ENCODE measurements at regions not wholly inside any gene's neighbourhood (a gene's known extent, or its start where the extent isn't known, plus 50 kb on each side); places are given as distances from the start of the nearest gene placed in this dataset.

DNA sequence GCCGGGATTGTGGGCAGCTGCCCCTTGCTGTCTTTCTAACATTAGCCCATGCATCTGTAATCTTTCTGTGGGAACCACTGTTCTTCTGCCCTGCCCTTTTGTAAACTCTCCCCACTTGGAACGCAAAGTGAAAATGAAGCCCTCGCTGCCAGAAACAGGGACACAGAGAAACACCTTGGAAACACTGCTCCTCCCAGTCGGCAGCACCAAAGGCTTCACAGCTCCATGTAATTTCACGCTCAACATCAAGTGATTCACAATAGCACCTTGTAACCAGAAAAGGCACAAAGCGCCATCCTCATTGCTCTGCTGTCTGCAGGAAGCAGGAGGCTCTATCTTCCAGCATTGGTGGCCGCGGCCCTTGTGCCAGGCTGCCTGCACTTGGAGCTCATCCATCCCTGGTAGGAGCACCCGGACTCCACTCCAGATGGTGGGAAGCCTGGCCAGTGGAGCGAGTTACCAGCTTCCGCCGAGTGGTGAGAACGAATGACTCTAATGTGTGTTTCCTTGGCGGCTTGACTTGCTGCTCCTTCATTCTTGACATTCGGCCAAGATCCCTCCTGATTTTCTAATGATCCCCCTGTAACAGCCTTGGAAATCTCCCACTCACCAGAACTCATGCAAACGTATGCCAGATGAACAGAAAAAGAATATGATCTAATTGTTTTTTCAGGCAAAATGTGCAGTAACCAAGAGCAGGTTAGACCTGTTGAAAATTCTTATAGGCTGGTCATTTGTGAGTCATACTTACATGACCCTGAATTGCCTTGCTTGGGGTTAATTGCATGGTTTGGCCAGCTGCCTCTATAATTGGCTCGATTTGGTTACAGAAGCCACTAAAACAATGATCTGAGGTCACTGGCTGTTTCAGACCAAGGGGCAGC is 169.1 kb upstream of the CDYL start:
- Histone ChIP-seq H3K9ac (ENCODE audit: low read length) (peak overlapping the region; percentile 45), H3K4ac (ENCODE audit: low read depth in 1 of 2, low read length in 2 of 2) (no peak overlapping the region), H2BK5ac (ENCODE audit: low read depth, low read length, poor library complexity, severe bottlenecking) (no peak overlapping the region), H3K4me3 (ENCODE audit: insufficient read depth in 1 of 2, low read depth in 1 of 2, low read length in 2 of 2) (peak overlapping the region in 1 of 2 experiments; percentile 38), H3K4me2 (ENCODE audit: low read length, poor library complexity, severe bottlenecking) (no peak overlapping the region), H3K27me3 (ENCODE audit: control insufficient read depth in 1 of 2, insufficient read depth in 1 of 2, low read length in 2 of 2) (no peaks in the 10 kb centered on the region), H3K9me3 (ENCODE audit: control insufficient read depth, low read length) (no peaks in the 10 kb centered on the region), H3K4me1 (ENCODE audit: control insufficient read depth, insufficient read depth, low read depth, low read length) (peaks cover 9% of the 10 kb centered on the region), H3K27ac (ENCODE audit: low read length, poor library complexity, severe bottlenecking) (no peak overlapping the region), H3K79me1 (replicated peaks; ENCODE audit: low read length, poor library complexity, severe bottlenecking) (no peaks in the 10 kb centered on the region), H3K14ac (ENCODE audit: low read length in 2 of 2) (no peak overlapping the region), H2BK120ac (ENCODE audit: low read depth, low read length) (no peak overlapping the region), H3K23ac (ENCODE audit: low read length in 2 of 2) (no peak overlapping the region), H2AK5ac (ENCODE audit: low read length, severe bottlenecking) (no peak overlapping the region), H3K36me3 (ENCODE audit: control insufficient read depth in 1 of 2, insufficient read depth in 2 of 2, low read depth in 1 of 2, low read length in 2 of 2) (no peaks in the 10 kb centered on the region), H2BK12ac (ENCODE audit: low read length in 2 of 2) (peak overlapping the region; percentile 23 to 56), H2AFZ (ENCODE audit: low read depth, low read length) (no peak overlapping the region), H2BK15ac (ENCODE audit: low read depth, poor library complexity, severe bottlenecking) (no peak overlapping the region), H4K8ac (ENCODE audit: low read length) (peak overlapping the region; percentile 45), H4K91ac (ENCODE audit: low read length) (no peak overlapping the region), H3K18ac (ENCODE audit: low read depth in 1 of 2, low read length in 2 of 2) (peak overlapping the region in 1 of 2 experiments; percentile 9)
- 69% methylated on average over 17 of the region's 17 CpGs for WGBS
- peak; percentile 87 for DNase-seq

DNA sequence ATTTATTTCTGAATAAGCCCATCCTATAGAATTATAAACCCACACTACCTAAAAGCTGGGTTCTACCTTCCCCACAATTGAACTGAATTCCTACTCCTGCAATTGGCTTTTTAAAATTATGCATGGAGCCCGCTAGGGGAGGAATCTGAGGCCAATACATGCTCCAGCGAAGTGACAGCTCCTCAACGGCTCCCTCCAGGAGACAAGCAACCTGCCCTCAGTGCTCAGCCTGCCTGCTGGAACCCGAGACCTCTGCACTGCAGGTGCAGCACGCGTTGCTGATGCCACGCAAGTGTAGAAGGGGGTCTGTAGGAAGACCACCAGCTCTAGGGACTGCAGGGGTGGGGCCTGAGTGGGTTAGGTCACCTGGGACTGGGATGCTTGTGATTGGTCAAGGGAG is 170.2 kb upstream of the CDYL start:
- no peaks in the 10 kb centered on the region for H3K27me3 ChIP-seq (ENCODE audit: control insufficient read depth in 1 of 2, insufficient read depth in 1 of 2, low read length in 2 of 2)

DNA sequence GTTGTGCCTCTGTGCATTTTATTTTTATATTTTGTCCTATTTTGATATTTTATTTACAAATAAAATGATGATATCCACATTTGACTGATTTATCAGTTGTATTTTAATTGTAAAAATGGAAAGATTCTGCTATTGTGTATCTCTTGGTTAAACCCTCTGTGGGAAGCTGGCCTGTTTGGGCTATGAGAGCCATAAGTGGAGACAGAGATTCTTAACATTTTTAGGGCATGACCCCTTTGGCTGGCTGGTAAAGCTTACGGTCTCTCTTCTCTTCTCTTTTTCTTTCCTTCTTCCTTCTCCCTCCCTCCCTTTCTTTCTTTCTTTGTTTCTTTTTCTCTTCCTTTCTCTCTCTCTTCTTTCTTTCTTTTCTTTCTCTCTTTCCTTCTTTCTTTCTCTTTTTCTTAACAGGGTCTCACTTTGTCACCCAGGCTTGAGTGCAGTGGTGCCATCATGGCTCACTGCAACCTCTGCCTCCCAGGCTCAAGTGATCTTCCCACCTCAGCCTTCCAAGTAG is 172.3 kb upstream of the CDYL start:
- H2BK15ac ChIP-seq (ENCODE audit: low read depth, poor library complexity, severe bottlenecking) = no peak overlapping the region
- no peak overlapping the region for H2BK5ac ChIP-seq (ENCODE audit: low read depth, low read length, poor library complexity, severe bottlenecking)
- H3K27me3 ChIP-seq (ENCODE audit: control insufficient read depth in 1 of 2, insufficient read depth in 1 of 2, low read length in 2 of 2) = no peaks in the 10 kb centered on the region
- H3K4ac ChIP-seq (ENCODE audit: low read depth in 1 of 2, low read length in 2 of 2) = no peak overlapping the region
- no peak overlapping the region for H2BK120ac ChIP-seq (ENCODE audit: low read depth, low read length)
- peak overlapping the region in 1 of 2 experiments; percentile 34 for H2BK12ac ChIP-seq (ENCODE audit: low read length in 2 of 2)
- H3K23ac ChIP-seq (ENCODE audit: low read length in 2 of 2) = no peak overlapping the region
- no peaks in the 10 kb centered on the region for H3K79me1 ChIP-seq (replicated peaks; ENCODE audit: low read length, poor library complexity, severe bottlenecking)
- no peaks in the 10 kb centered on the region for H3K36me3 ChIP-seq (ENCODE audit: control insufficient read depth in 1 of 2, insufficient read depth in 2 of 2, low read depth in 1 of 2, low read length in 2 of 2)
- H3K9ac ChIP-seq (ENCODE audit: low read length) = no peak overlapping the region
- H4K91ac ChIP-seq (ENCODE audit: low read length) = no peak overlapping the region
- H2AK5ac ChIP-seq (ENCODE audit: low read length, severe bottlenecking) = no peak overlapping the region
- no peak overlapping the region for H3K4me2 ChIP-seq (ENCODE audit: low read length, poor library complexity, severe bottlenecking)
- H3K4me3 ChIP-seq (ENCODE audit: insufficient read depth in 1 of 2, low read depth in 1 of 2, low read length in 2 of 2) = no peak overlapping the region
- H3K4me1 ChIP-seq (ENCODE audit: control insufficient read depth, insufficient read depth, low read depth, low read length) = peaks cover 9% of the 10 kb centered on the region
- 16% methylated on average over 1 of the region's 1 CpG for WGBS
- H3K14ac ChIP-seq (ENCODE audit: low read length in 2 of 2) = no peak overlapping the region
- H3K18ac ChIP-seq (ENCODE audit: low read depth in 1 of 2, low read length in 2 of 2) = no peak overlapping the region
- DNase-seq = peak; percentile 39
- H4K8ac ChIP-seq (ENCODE audit: low read length) = no peak overlapping the region
- no peak overlapping the region for H3K27ac ChIP-seq (ENCODE audit: low read length, poor library complexity, severe bottlenecking)
- H3K9me3 ChIP-seq (ENCODE audit: control insufficient read depth, low read length) = no peaks in the 10 kb centered on the region
- H2AFZ ChIP-seq (ENCODE audit: low read depth, low read length) = no peak overlapping the region

More for the DNA sequence above, 170.2 kb upstream of the CDYL start:
- no peak overlapping the region for H2BK15ac ChIP-seq (ENCODE audit: low read depth, poor library complexity, severe bottlenecking)
- no peaks in the 10 kb centered on the region for H3K36me3 ChIP-seq (ENCODE audit: control insufficient read depth in 1 of 2, insufficient read depth in 2 of 2, low read depth in 1 of 2, low read length in 2 of 2)
- no peak overlapping the region for H2BK120ac ChIP-seq (ENCODE audit: low read depth, low read length)
- no peak for DNase-seq
- H3K4me2 ChIP-seq (ENCODE audit: low read length, poor library complexity, severe bottlenecking) = no peak overlapping the region
- peak overlapping the region; percentile 82 for H4K91ac ChIP-seq (ENCODE audit: low read length)
- no peak overlapping the region for H3K4me3 ChIP-seq (ENCODE audit: insufficient read depth in 1 of 2, low read depth in 1 of 2, low read length in 2 of 2)
- H2AK5ac ChIP-seq (ENCODE audit: low read length, severe bottlenecking) = no peak overlapping the region
- no peak overlapping the region for H2AFZ ChIP-seq (ENCODE audit: low read depth, low read length)
- peak overlapping the region; percentile 41 to 45 for H2BK12ac ChIP-seq (ENCODE audit: low read length in 2 of 2)
- no peak overlapping the region for H3K9ac ChIP-seq (ENCODE audit: low read length)
- no peaks in the 10 kb centered on the region for H3K9me3 ChIP-seq (ENCODE audit: control insufficient read depth, low read length)
- no peak overlapping the region for H3K27ac ChIP-seq (ENCODE audit: low read length, poor library complexity, severe bottlenecking)
- no peaks in the 10 kb centered on the region for H3K79me1 ChIP-seq (replicated peaks; ENCODE audit: low read length, poor library complexity, severe bottlenecking)
- H3K23ac ChIP-seq (ENCODE audit: low read length in 2 of 2) = no peak overlapping the region
- H3K4ac ChIP-seq (ENCODE audit: low read depth in 1 of 2, low read length in 2 of 2) = peak overlapping the region in 1 of 2 experiments; percentile 41
- WGBS = 90% methylated on average over 7 of the region's 7 CpGs
- no peak overlapping the region for H3K18ac ChIP-seq (ENCODE audit: low read depth in 1 of 2, low read length in 2 of 2)
- H2BK5ac ChIP-seq (ENCODE audit: low read depth, low read length, poor library complexity, severe bottlenecking) = no peak overlapping the region
- H3K4me1 ChIP-seq (ENCODE audit: control insufficient read depth, insufficient read depth, low read depth, low read length) = peaks cover 9% of the 10 kb centered on the region
- no peak overlapping the region for H3K14ac ChIP-seq (ENCODE audit: low read length in 2 of 2)
- H4K8ac ChIP-seq (ENCODE audit: low read length) = no peak overlapping the region

DNA sequence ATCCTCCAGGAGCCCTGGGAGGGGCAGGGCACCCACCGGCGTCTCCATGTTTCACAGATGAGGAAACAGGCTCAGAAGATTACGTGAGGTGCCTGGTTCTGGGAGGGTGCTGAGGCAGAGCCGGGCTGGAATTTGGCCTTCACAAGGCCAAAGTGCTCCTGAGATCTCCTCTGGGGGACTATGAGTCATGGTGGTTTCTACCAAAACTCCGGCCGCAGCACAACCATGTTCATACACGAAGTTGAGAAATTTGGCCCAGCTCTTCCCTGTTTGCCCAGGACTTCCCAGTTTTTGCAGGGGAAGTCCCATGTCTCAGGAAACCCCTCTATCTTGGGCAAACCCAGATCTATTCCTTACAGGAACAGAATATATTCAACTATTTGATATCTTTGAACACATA is 172.9 kb upstream of the CDYL start:
- Histone ChIP-seq H3K14ac (ENCODE audit: low read length in 2 of 2) (no peak overlapping the region), H4K91ac (ENCODE audit: low read length) (no peak overlapping the region), H2AFZ (ENCODE audit: low read depth, low read length) (no peak overlapping the region), H4K8ac (ENCODE audit: low read length) (no peak overlapping the region), H2BK12ac (ENCODE audit: low read length in 2 of 2) (peak overlapping the region; percentile 1 to 12), H3K79me1 (replicated peaks; ENCODE audit: low read length, poor library complexity, severe bottlenecking) (no peaks in the 10 kb centered on the region), H3K9ac (ENCODE audit: low read length) (peak overlapping the region; percentile 58), H3K4me2 (ENCODE audit: low read length, poor library complexity, severe bottlenecking) (no peak overlapping the region), H3K9me3 (ENCODE audit: control insufficient read depth, low read length) (no peaks in the 10 kb centered on the region), H2BK15ac (ENCODE audit: low read depth, poor library complexity, severe bottlenecking) (peak overlapping the region; percentile 19), H3K18ac (ENCODE audit: low read depth in 1 of 2, low read length in 2 of 2) (no peak overlapping the region), H2BK5ac (ENCODE audit: low read depth, low read length, poor library complexity, severe bottlenecking) (no peak overlapping the region), H3K27me3 (ENCODE audit: control insufficient read depth in 1 of 2, insufficient read depth in 1 of 2, low read length in 2 of 2) (no peaks in the 10 kb centered on the region), H3K4me1 (ENCODE audit: control insufficient read depth, insufficient read depth, low read depth, low read length) (peaks cover 9% of the 10 kb centered on the region), H3K4ac (ENCODE audit: low read depth in 1 of 2, low read length in 2 of 2) (no peak overlapping the region), H3K4me3 (ENCODE audit: insufficient read depth in 1 of 2, low read depth in 1 of 2, low read length in 2 of 2) (peak overlapping the region in 1 of 2 experiments; percentile 37), H2BK120ac (ENCODE audit: low read depth, low read length) (peak overlapping the region; percentile 11), H3K23ac (ENCODE audit: low read length in 2 of 2) (no peak overlapping the region), H3K36me3 (ENCODE audit: control insufficient read depth in 1 of 2, insufficient read depth in 2 of 2, low read depth in 1 of 2, low read length in 2 of 2) (no peaks in the 10 kb centered on the region), H3K27ac (ENCODE audit: low read length, poor library complexity, severe bottlenecking) (no peak overlapping the region), H2AK5ac (ENCODE audit: low read length, severe bottlenecking) (no peak overlapping the region)
- DNase-seq = peak; percentile 92
- WGBS = 21% methylated on average over 7 of the region's 7 CpGs

Data from mesenchymal stem cell (in vitro differentiated cells and primary cell).